ENCODE measurements at regions not wholly inside any gene's neighbourhood (a gene's known extent, or its start where the extent isn't known, plus 50 kb on each side); places are given as distances from the start of the nearest gene placed in this dataset.
"Not testable (repeated sequence)": the region's sequence is repeated elsewhere in the genome, so short reads cannot be mapped to it uniquely, and the experiment has no call there.

DNA sequence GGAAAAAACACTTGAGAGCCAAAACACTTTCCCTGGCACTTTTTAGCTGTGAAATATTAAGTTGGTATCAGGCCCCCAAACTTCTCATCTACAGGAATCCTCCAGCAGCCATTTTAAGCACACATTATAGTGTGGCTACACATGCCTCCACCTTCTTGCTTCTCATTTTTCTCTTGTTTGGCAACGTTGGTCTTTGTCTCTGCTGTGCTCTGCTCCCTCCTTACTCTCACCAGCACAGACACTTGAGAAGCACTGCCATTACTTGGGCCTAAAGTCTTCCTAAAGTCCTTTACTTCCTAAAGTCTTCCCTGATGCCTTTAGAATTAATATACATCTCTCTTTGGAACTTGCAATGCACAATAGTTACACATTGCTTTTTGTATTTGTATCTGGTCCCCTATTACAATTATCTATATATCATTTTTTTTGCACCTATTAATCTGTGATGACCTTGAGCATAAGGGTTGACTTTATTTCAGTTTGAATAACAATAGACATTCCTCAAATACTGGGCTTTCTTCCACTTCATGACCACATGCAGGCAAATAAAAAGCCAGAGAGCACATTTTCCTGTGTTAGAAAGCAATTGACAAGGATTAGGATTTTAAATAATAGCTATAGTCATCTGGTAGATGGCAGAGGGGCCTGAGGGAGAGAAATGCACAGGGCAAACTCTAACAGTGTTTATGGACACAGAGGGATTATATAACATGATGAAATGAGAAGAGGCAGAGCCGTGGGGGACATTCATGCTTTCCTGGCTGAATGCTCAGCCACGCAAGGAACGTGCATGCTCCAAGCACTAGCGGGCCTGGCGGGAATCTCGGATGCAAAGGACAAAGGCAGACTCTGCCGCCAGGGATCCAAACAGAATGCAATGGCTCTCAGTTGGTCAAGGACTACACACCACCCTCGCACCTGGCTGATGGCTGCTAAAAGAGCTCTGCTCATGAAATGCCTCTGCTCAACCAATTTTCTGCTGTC, 99.3 kb downstream of the CDC14C start:
- intact Hi-C loops (cut with micrococcal nuclease; ENCODE audit: unreplicated experiment): no loop called here
- CTCF ChIA-PET: no interaction called here
- no peaks in the 10 kb centered on the region for H3K27me3 ChIP-seq (ENCODE audit: insufficient read depth, low read depth)

DNA sequence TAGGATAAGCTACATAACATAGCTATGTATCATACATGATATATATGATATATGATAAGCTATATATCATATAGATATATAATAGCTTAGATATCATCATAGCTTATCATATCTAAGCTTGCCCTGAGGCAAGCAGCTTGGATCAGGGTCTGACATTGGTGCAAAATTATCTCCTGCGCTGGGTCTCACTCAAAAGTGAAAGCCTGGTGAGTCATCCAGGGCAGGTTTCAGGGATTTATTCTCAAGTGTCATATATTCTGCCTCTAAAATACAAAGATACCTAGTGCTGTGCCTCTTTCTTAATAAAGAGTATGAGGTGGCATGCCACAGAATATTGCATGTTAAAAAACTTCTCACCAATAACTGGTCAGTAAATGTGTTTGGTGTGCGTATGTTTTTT, 105.9 kb downstream of the CDC14C start:
- no peaks in the 10 kb centered on the region for H4K20me1 ChIP-seq (ENCODE audit: insufficient read depth)
- intact Hi-C loops (cut with micrococcal nuclease; ENCODE audit: unreplicated experiment): no loop called here
- no TSS peak for BruUV-seq (replicated peaks)

More for the DNA sequence above, 99.3 kb downstream of the CDC14C start:
- DNase-seq: no peak
- Histone ChIP-seq H2AFZ (no peak overlapping the region), H4K20me1 (ENCODE audit: insufficient read depth) (0 out of 2 replicates have a peak, but pooled peaks cover 6% of the 10 kb centered on the region), H3K4me2 (no peak overlapping the region), H3K79me2 (ENCODE audit: low read depth) (no peaks in the 10 kb centered on the region), H3K4me1 (replicated peaks; ENCODE audit: insufficient read depth) (no peaks in the 10 kb centered on the region), H3K4me3 (no peak overlapping the region), H3K36me3 (ENCODE audit: low read depth) (no peaks in the 10 kb centered on the region), H3K9me2 (ENCODE audit: insufficient read depth) (no peaks in the 10 kb centered on the region), H3K9me3 (ENCODE audit: insufficient read depth, low read depth) (no peaks in the 10 kb centered on the region), H3F3A (ENCODE audit: insufficient read depth, low read depth) (no peaks in the 10 kb centered on the region), H3K27ac (no peak overlapping the region)
- no TSS peak for BruUV-seq (replicated peaks)
- POLR2A ChIA-PET (ENCODE audit: unreplicated experiment): no interaction called here
- TF ChIP-seq EZH2 (IDR thresholded peaks at IDR 0.05; ENCODE audit: low read depth) (no peak), CTCF (conservative IDR thresholded peaks at IDR 0.05) (no peak)

DNA sequence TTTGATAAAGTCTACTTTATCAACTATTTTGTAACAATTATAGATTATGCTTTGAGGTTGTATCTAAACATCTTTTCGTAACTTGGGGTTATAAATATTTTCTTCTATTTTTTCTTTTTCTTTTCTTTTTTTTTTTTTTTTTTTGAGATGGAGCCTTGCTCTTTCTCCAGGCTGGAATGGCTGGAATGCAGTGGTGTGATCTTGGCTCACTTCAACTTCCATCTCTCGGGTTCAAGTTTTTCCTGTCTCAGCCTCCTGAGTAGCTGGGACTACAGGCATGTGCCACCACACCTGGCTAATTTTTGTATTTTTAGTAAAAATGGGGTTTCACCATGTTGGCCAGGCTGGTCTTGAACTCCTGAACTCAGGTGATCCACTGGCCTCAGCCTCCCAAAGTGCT, 108.8 kb downstream of the CDC14C start:
- intact Hi-C loops (cut with micrococcal nuclease; ENCODE audit: unreplicated experiment): not testable (repeated sequence)

More for the DNA sequence above, 105.9 kb downstream of the CDC14C start:
- Histone ChIP-seq H3K4me1 (replicated peaks; ENCODE audit: insufficient read depth) (no peaks in the 10 kb centered on the region), H3F3A (ENCODE audit: insufficient read depth, low read depth) (no peaks in the 10 kb centered on the region), H3K27me3 (ENCODE audit: insufficient read depth, low read depth) (no peaks in the 10 kb centered on the region), H3K9me2 (ENCODE audit: insufficient read depth) (no peaks in the 10 kb centered on the region), H2AFZ (no peak overlapping the region), H3K36me3 (ENCODE audit: low read depth) (no peaks in the 10 kb centered on the region), H3K79me2 (ENCODE audit: low read depth) (no peaks in the 10 kb centered on the region), H3K4me2 (no peak overlapping the region), H3K4me3 (no peak overlapping the region), H3K27ac (no peak overlapping the region), H3K9me3 (ENCODE audit: insufficient read depth, low read depth) (no peaks in the 10 kb centered on the region)
- CTCF ChIA-PET: no interaction called here
- DNase-seq: no peak
- TF ChIP-seq EZH2 (IDR thresholded peaks at IDR 0.05; ENCODE audit: low read depth): no peak
- no peak for TF ChIP-seq CTCF (conservative IDR thresholded peaks at IDR 0.05)
- POLR2A ChIA-PET (ENCODE audit: unreplicated experiment): no interaction called here

More for the DNA sequence above, 108.8 kb downstream of the CDC14C start:
- H4K20me1 ChIP-seq (ENCODE audit: insufficient read depth); H3K4me3 ChIP-seq; H3K4me2 ChIP-seq; H3F3A ChIP-seq (ENCODE audit: insufficient read depth, low read depth); BruUV-seq (replicated peaks); H3K79me2 ChIP-seq (ENCODE audit: low read depth); H3K27me3 ChIP-seq (ENCODE audit: insufficient read depth, low read depth); H3K36me3 ChIP-seq (ENCODE audit: low read depth); H3K9me2 ChIP-seq (ENCODE audit: insufficient read depth); DNase-seq; POLR2A ChIA-PET (ENCODE audit: unreplicated experiment); H3K9me3 ChIP-seq (ENCODE audit: insufficient read depth, low read depth); H3K27ac ChIP-seq; CTCF ChIA-PET; H2AFZ ChIP-seq; H3K4me1 ChIP-seq (replicated peaks; ENCODE audit: insufficient read depth): not testable (repeated sequence)

Measured in PC-9 (cell line).